ENCODE measurements at regions not wholly inside any gene's neighbourhood (a gene's known extent, or its start where the extent isn't known, plus 50 kb on each side); places are given as distances from the start of the nearest gene placed in this dataset.

DNA sequence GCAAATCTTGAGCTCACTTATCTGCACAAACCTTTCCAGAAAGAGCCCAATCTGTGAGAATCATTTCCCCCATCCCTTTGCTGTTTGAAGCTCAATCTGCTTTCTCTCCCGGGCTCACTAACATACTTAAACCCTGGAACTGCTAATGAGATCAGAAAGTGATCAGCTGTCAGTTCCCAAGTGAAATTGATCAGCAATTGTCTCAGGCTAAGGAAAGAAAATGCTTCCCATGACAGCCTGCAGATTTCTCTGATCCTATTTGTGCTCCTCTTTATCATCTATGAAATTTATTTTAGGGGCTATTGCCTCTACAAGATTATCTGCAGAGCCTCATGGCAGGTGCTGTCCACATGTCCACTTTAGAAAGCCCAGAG, 239.0 kb upstream of the CXCR4 start:
- TF ChIP-seq, protein P1, sequence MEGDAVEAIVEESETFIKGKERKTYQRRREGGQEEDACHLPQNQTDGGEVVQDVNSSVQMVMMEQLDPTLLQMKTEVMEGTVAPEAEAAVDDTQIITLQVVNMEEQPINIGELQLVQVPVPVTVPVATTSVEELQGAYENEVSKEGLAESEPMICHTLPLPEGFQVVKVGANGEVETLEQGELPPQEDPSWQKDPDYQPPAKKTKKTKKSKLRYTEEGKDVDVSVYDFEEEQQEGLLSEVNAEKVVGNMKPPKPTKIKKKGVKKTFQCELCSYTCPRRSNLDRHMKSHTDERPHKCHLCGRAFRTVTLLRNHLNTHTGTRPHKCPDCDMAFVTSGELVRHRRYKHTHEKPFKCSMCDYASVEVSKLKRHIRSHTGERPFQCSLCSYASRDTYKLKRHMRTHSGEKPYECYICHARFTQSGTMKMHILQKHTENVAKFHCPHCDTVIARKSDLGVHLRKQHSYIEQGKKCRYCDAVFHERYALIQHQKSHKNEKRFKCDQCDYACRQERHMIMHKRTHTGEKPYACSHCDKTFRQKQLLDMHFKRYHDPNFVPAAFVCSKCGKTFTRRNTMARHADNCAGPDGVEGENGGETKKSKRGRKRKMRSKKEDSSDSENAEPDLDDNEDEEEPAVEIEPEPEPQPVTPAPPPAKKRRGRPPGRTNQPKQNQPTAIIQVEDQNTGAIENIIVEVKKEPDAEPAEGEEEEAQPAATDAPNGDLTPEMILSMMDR (IDR thresholded peaks at IDR 0.05 in 4 of 5, conservative IDR thresholded peaks at IDR 0.05 in 1 of 5): no peak
- TF ChIP-seq POLR2A (IDR thresholded peaks at IDR 0.05): no peak
